Endodermal cell (in vitro differentiated cells): ENCODE measurements at regions not wholly inside any gene's neighbourhood (a gene's known extent, or its start where the extent isn't known, plus 50 kb on each side); places are given as distances from the start of the nearest gene placed in this dataset.

Experiments
- DNase-seq: peaks from one replicate; pipeline ENCODE4 v3.0.0-alpha.2; 2017
- H3K27ac ChIP-seq: 2 replicates; pipeline ENCODE4 v1.5.1; 2013; ENCODE audit warnings: mild to moderate bottlenecking, low read depth, low read length, moderate library complexity
- H3K27me3 ChIP-seq: 2 replicates; pipeline ENCODE4 v1.6.1; 2013; ENCODE audit warnings: mild to moderate bottlenecking, low read length, moderate library complexity; ENCODE audit not compliant: insufficient read depth, control insufficient read depth, poor library complexity, severe bottlenecking
- H3K36me3 ChIP-seq: 2 replicates; pipeline ENCODE4 v1.7.0; 2013; ENCODE audit warnings: mild to moderate bottlenecking, low read length, moderate library complexity; ENCODE audit not compliant: control insufficient read depth, insufficient read depth
- H3K4me1 ChIP-seq: one replicate; pipeline ENCODE4 v1.7.0; 2013; ENCODE audit warnings: low read length; ENCODE audit not compliant: control insufficient read depth, insufficient read depth
- H3K4me3 ChIP-seq: 2 replicates; pipeline ENCODE4 v1.5.1; 2013; ENCODE audit warnings: mild to moderate bottlenecking, low read length, moderate library complexity
- H3K9ac ChIP-seq: 2 replicates; pipeline ENCODE4 v1.6.1; 2013; ENCODE audit warnings: mild to moderate bottlenecking, low read length, moderate library complexity; ENCODE audit not compliant: poor library complexity, severe bottlenecking; ENCODE audit errors: extremely low read depth
- H3K9me3 ChIP-seq: 2 replicates; pipeline ENCODE4 v1.6.1; 2013; ENCODE audit warnings: mild to moderate bottlenecking, low read length, moderate library complexity; ENCODE audit not compliant: control insufficient read depth
- H3K27ac Mint-ChIP-seq: 2 replicates; pipeline ENCODE4 v1.8.0; 2020; ENCODE audit warnings: mixed read lengths
- H3K27me3 Mint-ChIP-seq: 2 replicates; pipeline ENCODE4 v1.8.0; 2021; ENCODE audit warnings: mild to moderate bottlenecking, mixed read lengths; ENCODE audit not compliant: insufficient read depth
- H3K36me3 Mint-ChIP-seq: 2 replicates; pipeline ENCODE4 v1.8.0; 2020; ENCODE audit warnings: low read depth, mixed read lengths
- H3K4me1 Mint-ChIP-seq: 2 replicates; pipeline ENCODE4 v1.8.0; 2020; ENCODE audit warnings: mixed read lengths
- H3K4me3 Mint-ChIP-seq: 2 replicates; pipeline ENCODE4 v1.8.0; 2020; ENCODE audit warnings: mild to moderate bottlenecking, moderate library complexity, mixed read lengths
- H3K9me3 Mint-ChIP-seq: 2 replicates; pipeline ENCODE4 v1.8.0; 2020; ENCODE audit warnings: mild to moderate bottlenecking, mixed read lengths
- CTCF ChIP-seq: fragments of 200-600 bp; sonication (generic); conservative IDR thresholded peaks from 2 replicates; pipeline ENCODE4 v1.5.0; 2021; ENCODE audit warnings: antibody characterized with exemption, mild to moderate bottlenecking
- WGBS, 2 experiments: methylation state at CpG; one replicate each; pipeline versions ENCODE4 v1.1.5 to v1.1.7; 2013; ENCODE audit warnings: missing lambda C conversion rate in 2 of 2, mixed read lengths in 1 of 2; ENCODE audit not compliant: insufficient coverage in 1 of 2, insufficient read length in 1 of 2; 5-methylcytosine and 5-hydroxymethylcytosine counted together

- no peaks in the 10 kb centered on the region for H3K9me3 ChIP-seq
- no peaks in the 10 kb centered on the region for H3K4me1 ChIP-seq
- Mint-ChIP-seq H3K36me3 (no peaks in the 10 kb centered on the region), H3K27ac (no peak overlapping the region), H3K27me3 (peaks cover 24% of the 10 kb centered on the region), H3K4me1 (peaks cover 11% of the 10 kb centered on the region), H3K4me3 (no peak overlapping the region), H3K9me3 (no peaks in the 10 kb centered on the region)
- H3K9ac ChIP-seq: no peak overlapping the region
- H3K36me3 ChIP-seq: no peaks in the 10 kb centered on the region
- WGBS, 2 experiments: 62% methylated on average over 3 of the region's 3 CpGs; no CpG with 5 or more reads in 1 of the 2 experiments
- no peak for TF ChIP-seq CTCF
- H3K4me3 ChIP-seq: no peak overlapping the region
- H3K27me3 ChIP-seq: no peaks in the 10 kb centered on the region
- no peak for DNase-seq
- H3K27ac ChIP-seq: no peak overlapping the region
These were observed 95.0 kb upstream of the MLN start for GRCh38 chr6:33898771-33899170.

- Histone ChIP-seq H3K4me3 (no peak overlapping the region), H3K9ac (no peak overlapping the region), H3K9me3 (no peaks in the 10 kb centered on the region), H3K4me1 (no peaks in the 10 kb centered on the region), H3K27ac (no peak overlapping the region), H3K27me3 (no peaks in the 10 kb centered on the region), H3K36me3 (no peaks in the 10 kb centered on the region)
- Mint-ChIP-seq H3K4me1 (peaks cover 9% of the 10 kb centered on the region), H3K27ac (no peak overlapping the region), H3K36me3 (no peaks in the 10 kb centered on the region), H3K4me3 (no peak overlapping the region), H3K9me3 (no peaks in the 10 kb centered on the region), H3K27me3 (peaks cover 22% of the 10 kb centered on the region)
- WGBS, 2 experiments: 88 to 90% methylated on average over 1 to 2 of the region's 2 CpGs
- no peak for TF ChIP-seq CTCF
- DNase-seq: no peak
These were observed 93.5 kb upstream of the MLN start for GRCh38 chr6:33897189-33897780.

GRCh38 chr6:33896391-33897188, 92.8 kb upstream of the MLN start:
- Mint-ChIP-seq H3K36me3 (no peaks in the 10 kb centered on the region), H3K4me3 (no peak overlapping the region), H3K4me1 (peaks cover 4% of the 10 kb centered on the region), H3K27me3 (peaks cover 21% of the 10 kb centered on the region), H3K27ac (no peak overlapping the region), H3K9me3 (no peaks in the 10 kb centered on the region)
- Histone ChIP-seq H3K9me3 (no peaks in the 10 kb centered on the region), H3K36me3 (no peaks in the 10 kb centered on the region), H3K27ac (no peak overlapping the region), H3K4me3 (no peak overlapping the region), H3K27me3 (no peaks in the 10 kb centered on the region), H3K4me1 (no peaks in the 10 kb centered on the region), H3K9ac (no peak overlapping the region)
- WGBS, 2 experiments: 92 to 95% methylated on average over 4 to 16 of the region's 16 CpGs
- no peak for TF ChIP-seq CTCF
- no peak for DNase-seq
